ENCODE measurements at regions not wholly inside any gene's neighbourhood (a gene's known extent, or its start where the extent isn't known, plus 50 kb on each side); places are given as distances from the start of the nearest gene placed in this dataset.
A peak's percentile ranks its signal among the peaks of the same experiment; 100 is the strongest.

- Histone ChIP-seq H3K36me3 (no peaks in the 10 kb centered on the region), H3K4me1 (ENCODE audit: low read depth) (no peaks in the 10 kb centered on the region), H3K27me3 (no peaks in the 10 kb centered on the region), H3K27ac (no peak overlapping the region), H3K9me3 (ENCODE audit: low read depth) (no peaks in the 10 kb centered on the region), H3K4me3 (no peak overlapping the region)
- peak in 1 of 2 donors; percentile 25 for DNase-seq (ENCODE audit: low read depth in 1 of 2, low spot score in 1 of 2)
- TF ChIP-seq CTCF (IDR thresholded peaks at IDR 0.05; ENCODE audit: low read depth, low read length), result no peak
Measured at GRCh38 chr9:16925426-16925825, 55.0 kb upstream of the BNC2 start.

- Histone ChIP-seq H3K9me3 (ENCODE audit: low read depth) (no peaks in the 10 kb centered on the region), H3K4me1 (ENCODE audit: low read depth) (no peaks in the 10 kb centered on the region), H3K36me3 (no peaks in the 10 kb centered on the region), H3K27ac (no peak overlapping the region), H3K27me3 (no peaks in the 10 kb centered on the region), H3K4me3 (no peak overlapping the region)
- no peak for TF ChIP-seq CTCF (IDR thresholded peaks at IDR 0.05; ENCODE audit: low read depth, low read length)
- DNase-seq (ENCODE audit: low read depth in 1 of 2, low spot score in 1 of 2), result no peak
Measured at GRCh38 chr9:16924311-16924915, 53.9 kb upstream of the BNC2 start.

- Histone ChIP-seq H3K27ac (no peak overlapping the region), H3K9me3 (ENCODE audit: low read depth) (no peaks in the 10 kb centered on the region), H3K4me3 (no peak overlapping the region), H3K4me1 (ENCODE audit: low read depth) (no peaks in the 10 kb centered on the region), H3K27me3 (no peaks in the 10 kb centered on the region), H3K36me3 (no peaks in the 10 kb centered on the region)
- TF ChIP-seq CTCF (IDR thresholded peaks at IDR 0.05; ENCODE audit: low read depth, low read length), result no peak
- DNase-seq (ENCODE audit: low read depth in 1 of 2, low spot score in 1 of 2), result no peak
Measured at GRCh38 chr9:16921855-16922254, 51.4 kb upstream of the BNC2 start.

Measured in cardiac muscle cell (in vitro differentiated cells and primary cell).